Right atrium auricular region (tissue), 2 donors: ENCODE measurements at regions not wholly inside any gene's neighbourhood (a gene's known extent, or its start where the extent isn't known, plus 50 kb on each side); places are given as distances from the start of the nearest gene placed in this dataset.

Experiments used
- DNase-seq: peaks from one replicate; pipeline ENCODE4 v3.0.0-alpha.2; 2019; ENCODE audit warnings: low spot score
- H3K27ac ChIP-seq, 2 donors: fragments of 200-600 bp; sonication (generic); 1 replicate in 1 of 2; 2 replicates in 1 of 2; pipeline ENCODE4 v1.5.1; 2016 to 2019
- H3K27me3 ChIP-seq, 2 donors: fragments of 200-600 bp; sonication (generic); one replicate each; pipeline versions ENCODE4 v1.5.1 to v1.6.0; 2017 to 2019
- H3K36me3 ChIP-seq: fragments of 200-600 bp; sonication (generic); one replicate; pipeline ENCODE4 v1.5.1; 2016
- H3K4me1 ChIP-seq, 2 donors: fragments of 200-600 bp; sonication (generic); one replicate each; pipeline versions ENCODE4 v1.5.1 to v1.6.0; 2017 to 2019
- H3K4me3 ChIP-seq, 2 donors: fragments of 200-600 bp; sonication (generic); 1 replicate in 1 of 2; 2 replicates in 1 of 2; pipeline ENCODE4 v1.5.1; 2017 to 2019; ENCODE audit warnings: mild to moderate bottlenecking in 1 of 2, moderate library complexity in 1 of 2
- H3K9me3 ChIP-seq, 2 donors: fragments of 200-600 bp; sonication (generic); one replicate each; pipeline ENCODE4 v1.5.1; 2019
- TF ChIP-seq, protein P1 (sequence below), 2 donors: fragments of 200-600 bp; sonication (generic); IDR thresholded peaks; one replicate each; pipeline ENCODE4 v1.5.1; 2019; ENCODE audit warnings: antibody characterized with exemption in 2 of 2

DNA sequence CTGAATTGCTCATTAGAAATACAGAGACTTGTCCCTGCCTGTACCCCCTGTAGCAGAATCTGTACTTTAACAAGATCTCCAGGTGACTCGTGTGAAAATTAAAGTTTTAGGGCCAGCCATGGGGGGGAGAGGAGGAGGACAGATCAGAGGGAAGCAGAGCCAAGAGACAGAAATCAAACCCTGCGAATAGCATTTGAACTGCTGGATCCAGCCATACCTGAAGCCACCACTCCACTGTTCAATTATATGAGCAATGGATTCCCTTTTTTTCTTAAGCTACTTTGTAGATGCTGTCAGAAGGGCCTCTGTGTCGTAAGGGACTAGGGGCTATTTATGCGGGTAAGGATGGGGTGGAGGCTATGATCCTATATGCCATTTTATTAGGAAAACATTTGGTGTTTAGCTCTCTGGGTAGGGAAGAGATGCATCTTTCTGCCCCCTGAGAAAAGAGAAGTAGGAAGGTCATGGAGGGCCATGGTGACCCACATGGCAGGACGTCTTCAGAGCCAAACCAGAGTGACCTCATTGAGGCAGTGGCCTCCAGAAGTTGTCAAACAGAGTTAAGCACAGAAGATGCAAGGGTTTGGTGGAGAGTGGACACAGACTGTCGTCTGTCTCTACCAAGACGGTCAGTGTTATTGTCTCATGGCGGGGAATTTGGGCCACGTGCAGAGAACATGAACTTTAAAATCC is 203.9 kb downstream of the PHETA1 start:
- DNase-seq: no peak
- H3K27me3 ChIP-seq: no peaks in the 10 kb centered on the region
- no peak overlapping the region for H3K4me3 ChIP-seq
- no peaks in the 10 kb centered on the region for H3K4me1 ChIP-seq
- H3K27ac ChIP-seq: no peak overlapping the region
- H3K9me3 ChIP-seq: no peaks in the 10 kb centered on the region
- TF ChIP-seq, protein P1, sequence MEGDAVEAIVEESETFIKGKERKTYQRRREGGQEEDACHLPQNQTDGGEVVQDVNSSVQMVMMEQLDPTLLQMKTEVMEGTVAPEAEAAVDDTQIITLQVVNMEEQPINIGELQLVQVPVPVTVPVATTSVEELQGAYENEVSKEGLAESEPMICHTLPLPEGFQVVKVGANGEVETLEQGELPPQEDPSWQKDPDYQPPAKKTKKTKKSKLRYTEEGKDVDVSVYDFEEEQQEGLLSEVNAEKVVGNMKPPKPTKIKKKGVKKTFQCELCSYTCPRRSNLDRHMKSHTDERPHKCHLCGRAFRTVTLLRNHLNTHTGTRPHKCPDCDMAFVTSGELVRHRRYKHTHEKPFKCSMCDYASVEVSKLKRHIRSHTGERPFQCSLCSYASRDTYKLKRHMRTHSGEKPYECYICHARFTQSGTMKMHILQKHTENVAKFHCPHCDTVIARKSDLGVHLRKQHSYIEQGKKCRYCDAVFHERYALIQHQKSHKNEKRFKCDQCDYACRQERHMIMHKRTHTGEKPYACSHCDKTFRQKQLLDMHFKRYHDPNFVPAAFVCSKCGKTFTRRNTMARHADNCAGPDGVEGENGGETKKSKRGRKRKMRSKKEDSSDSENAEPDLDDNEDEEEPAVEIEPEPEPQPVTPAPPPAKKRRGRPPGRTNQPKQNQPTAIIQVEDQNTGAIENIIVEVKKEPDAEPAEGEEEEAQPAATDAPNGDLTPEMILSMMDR (IDR thresholded peaks at IDR 0.05): no peak
- no peaks in the 10 kb centered on the region for H3K36me3 ChIP-seq

DNA sequence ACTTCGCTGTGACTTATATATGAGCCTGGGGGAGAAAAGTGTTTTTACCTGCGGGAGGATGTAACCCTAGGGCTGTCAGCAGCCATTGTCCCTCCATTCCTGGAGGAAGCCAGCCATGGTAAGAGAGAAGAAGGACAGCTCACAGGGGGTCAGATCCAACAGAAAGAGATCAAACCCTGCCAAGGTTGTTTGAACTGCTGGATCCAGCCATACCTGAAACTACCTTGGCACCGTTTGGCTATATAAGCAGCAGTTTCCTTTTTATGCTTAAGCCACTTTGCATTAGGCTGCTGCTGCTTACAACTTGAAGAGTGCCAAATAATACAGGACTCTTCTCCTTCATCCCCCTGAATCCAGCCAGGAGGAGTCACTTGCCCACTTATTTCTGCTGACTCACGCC is 205.5 kb downstream of the PHETA1 start:
- H3K27ac ChIP-seq: no peak overlapping the region
- H3K27me3 ChIP-seq: no peaks in the 10 kb centered on the region
- H3K4me1 ChIP-seq: no peaks in the 10 kb centered on the region
- no peak overlapping the region for H3K4me3 ChIP-seq
- no peaks in the 10 kb centered on the region for H3K36me3 ChIP-seq
- DNase-seq: no peak
- H3K9me3 ChIP-seq: no peaks in the 10 kb centered on the region
- TF ChIP-seq, protein P1 (IDR thresholded peaks at IDR 0.05): no peak

DNA sequence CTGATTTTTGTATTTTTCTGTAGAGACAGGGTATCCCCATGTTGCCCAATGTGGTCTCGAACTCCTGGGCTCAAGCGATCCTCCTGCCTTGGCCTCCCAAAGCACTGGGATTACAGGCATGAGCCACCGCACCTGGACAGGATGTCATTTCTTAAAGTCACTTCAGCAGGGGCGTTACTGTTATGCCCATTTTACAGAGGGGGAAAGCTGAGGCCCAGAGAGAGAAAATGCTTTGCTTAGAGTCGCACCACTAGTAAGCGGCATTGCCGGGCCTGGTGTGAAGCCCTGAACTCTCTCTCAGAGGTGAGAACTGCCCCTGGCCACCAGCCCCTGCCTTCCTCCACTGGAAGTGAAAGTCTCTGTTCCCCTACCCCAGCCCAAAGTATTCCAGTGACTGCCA is 207.0 kb downstream of the PHETA1 start:
- TF ChIP-seq, protein P1 (IDR thresholded peaks at IDR 0.05): no peak
- Histone ChIP-seq H3K4me3 (no peak overlapping the region), H3K27me3 (no peaks in the 10 kb centered on the region), H3K36me3 (no peaks in the 10 kb centered on the region), H3K27ac (no peak overlapping the region), H3K9me3 (no peaks in the 10 kb centered on the region), H3K4me1 (no peaks in the 10 kb centered on the region)
- DNase-seq: no peak

DNA sequence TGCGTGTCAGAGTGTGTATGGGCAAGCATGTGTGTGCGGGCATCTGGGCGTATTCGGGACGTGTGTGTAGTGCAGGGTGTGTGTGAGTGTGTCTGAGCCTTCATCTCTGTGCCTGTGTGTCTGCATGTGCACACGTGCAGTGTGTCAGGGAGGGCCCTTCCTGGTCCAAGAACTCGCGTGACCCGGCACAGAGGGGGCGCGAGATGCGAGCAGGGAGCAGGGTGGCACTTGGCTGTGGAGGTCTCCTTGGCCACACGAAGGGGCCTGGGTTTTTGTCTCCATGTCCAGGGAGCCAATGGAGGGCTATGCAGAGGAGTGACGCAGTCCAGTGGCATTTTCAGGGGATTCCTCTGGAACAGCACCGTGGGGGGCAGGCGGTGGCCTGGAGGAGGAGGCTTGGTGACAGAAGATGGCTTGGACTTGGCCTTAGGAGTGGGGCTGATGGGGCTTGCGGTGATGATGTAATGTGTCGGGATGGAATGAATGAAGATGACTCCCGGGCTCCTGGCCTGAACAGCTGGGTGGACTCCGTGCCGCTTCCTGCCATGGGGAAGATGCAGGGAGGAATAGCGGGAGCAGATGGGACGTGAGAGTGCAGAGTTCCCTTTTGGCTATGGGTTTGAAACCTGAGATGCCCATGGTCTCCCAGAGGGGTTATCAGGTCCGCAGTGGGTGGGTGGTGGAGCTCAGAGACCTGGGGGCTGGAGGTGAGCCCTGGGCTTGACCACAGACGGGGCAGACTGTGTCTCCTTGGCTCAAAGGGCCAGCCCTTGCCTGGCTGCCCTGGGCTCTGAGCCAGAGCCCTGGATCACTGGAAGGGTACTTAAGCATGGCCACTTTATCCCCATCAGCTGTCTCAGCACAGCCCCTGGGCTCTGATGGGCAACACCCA is 208.3 kb downstream of the PHETA1 start:
- no peak for DNase-seq
- Histone ChIP-seq H3K36me3 (no peaks in the 10 kb centered on the region), H3K9me3 (no peaks in the 10 kb centered on the region), H3K27me3 (no peaks in the 10 kb centered on the region), H3K27ac (no peak overlapping the region), H3K4me1 (no peaks in the 10 kb centered on the region), H3K4me3 (no peak overlapping the region)
- TF ChIP-seq, protein P1 (IDR thresholded peaks at IDR 0.05): no peak

DNA sequence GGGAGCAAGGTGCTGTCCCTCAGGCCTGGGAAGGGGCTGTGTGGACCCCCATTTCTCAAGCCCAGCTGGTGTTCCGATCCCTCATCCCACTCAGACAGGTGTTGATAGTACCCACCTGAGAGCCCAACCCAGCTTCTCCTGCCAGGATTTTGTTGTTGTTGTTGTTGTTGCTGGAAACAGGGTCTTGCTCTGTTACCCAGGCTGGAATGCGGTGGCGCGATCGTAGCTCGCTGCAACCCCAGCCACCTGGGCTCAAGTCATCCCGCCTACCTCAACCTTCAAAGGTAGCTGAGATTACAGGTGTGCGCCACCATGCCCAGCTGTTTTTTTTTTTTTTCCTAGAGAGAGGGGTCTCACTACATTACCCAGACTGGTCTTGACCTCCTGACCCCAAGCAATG is 209.9 kb downstream of the PHETA1 start:
- no peaks in the 10 kb centered on the region for H3K36me3 ChIP-seq
- H3K27me3 ChIP-seq: no peaks in the 10 kb centered on the region
- H3K9me3 ChIP-seq: no peaks in the 10 kb centered on the region
- H3K4me3 ChIP-seq: no peak overlapping the region
- TF ChIP-seq, protein P1 (IDR thresholded peaks at IDR 0.05): no peak
- DNase-seq: no peak
- no peaks in the 10 kb centered on the region for H3K4me1 ChIP-seq
- no peak overlapping the region for H3K27ac ChIP-seq
